ENCODE measurements at regions not wholly inside any gene's neighbourhood (a gene's known extent, or its start where the extent isn't known, plus 50 kb on each side); places are given as distances from the start of the nearest gene placed in this dataset.
A peak's percentile ranks its signal among the peaks of the same experiment; 100 is the strongest.

DNA sequence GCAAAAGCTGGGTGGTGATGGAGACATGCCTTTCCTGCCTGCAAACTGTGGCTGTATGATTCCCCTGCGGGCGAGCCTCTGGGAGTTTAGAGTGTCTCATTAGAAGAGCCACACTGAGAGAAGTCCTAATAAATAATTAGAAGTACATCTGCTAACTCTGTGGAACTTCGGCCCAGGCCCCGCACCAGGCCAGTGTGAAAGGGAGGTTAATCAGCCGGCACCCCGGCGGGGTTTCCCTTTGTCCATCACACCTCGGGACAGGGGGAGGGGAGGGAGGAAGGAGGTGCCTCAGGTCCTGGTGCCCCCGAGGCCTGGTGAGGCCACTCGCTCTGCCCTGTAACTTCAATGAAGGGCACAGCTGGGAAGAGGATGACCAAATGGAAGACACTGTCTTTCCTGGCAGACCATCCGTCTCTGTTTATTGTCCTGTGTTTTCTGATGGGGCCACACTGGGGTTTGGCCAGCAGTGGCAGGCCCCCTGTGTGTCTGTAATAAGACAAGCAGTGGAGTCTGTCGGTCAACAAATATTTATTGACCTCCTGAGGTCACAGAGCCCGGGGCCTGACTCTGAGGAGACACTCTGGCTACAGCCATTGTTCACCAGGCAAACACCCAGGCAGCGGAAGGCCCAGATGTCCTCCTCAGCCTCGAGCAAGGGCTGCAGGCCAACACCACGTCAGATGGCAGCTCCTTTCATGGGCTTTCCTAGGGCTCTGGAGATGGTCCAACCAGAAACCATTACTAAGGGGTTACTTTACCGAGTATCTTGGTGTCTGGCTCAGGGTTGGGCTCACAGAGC lies 267.5 kb upstream of the RAB4A start (continued):
- peak; percentile 82 for TF ChIP-seq NR2C2 (CRISPR knock-in tag; IDR thresholded peaks at IDR 0.05; ENCODE audit: borderline replicate concordance)
- TF ChIP-seq RBM22 (optimal IDR thresholded peaks at IDR 0.05; ENCODE audit: low read length) = no peak
- TF ChIP-seq ZBTB49 (CRISPR knock-in tag; IDR thresholded peaks at IDR 0.05; ENCODE audit: borderline replicate concordance) = no peak
- TF ChIP-seq U2AF2 (IDR thresholded peaks at IDR 0.05; ENCODE audit: low read depth, low read length) = no peak
- TF ChIP-seq ELF3 (CRISPR knock-in tag; IDR thresholded peaks at IDR 0.05) = peak; percentile 24; the same call in 1 of the 2 replicates
- TF ChIP-seq ZFP90 (CRISPR knock-in tag; IDR thresholded peaks at IDR 0.05; ENCODE audit: borderline replicate concordance) = no peak
- no peak for TF ChIP-seq RAD51 (IDR thresholded peaks at IDR 0.05; ENCODE audit: borderline replicate concordance)
- TF ChIP-seq, protein P1, sequence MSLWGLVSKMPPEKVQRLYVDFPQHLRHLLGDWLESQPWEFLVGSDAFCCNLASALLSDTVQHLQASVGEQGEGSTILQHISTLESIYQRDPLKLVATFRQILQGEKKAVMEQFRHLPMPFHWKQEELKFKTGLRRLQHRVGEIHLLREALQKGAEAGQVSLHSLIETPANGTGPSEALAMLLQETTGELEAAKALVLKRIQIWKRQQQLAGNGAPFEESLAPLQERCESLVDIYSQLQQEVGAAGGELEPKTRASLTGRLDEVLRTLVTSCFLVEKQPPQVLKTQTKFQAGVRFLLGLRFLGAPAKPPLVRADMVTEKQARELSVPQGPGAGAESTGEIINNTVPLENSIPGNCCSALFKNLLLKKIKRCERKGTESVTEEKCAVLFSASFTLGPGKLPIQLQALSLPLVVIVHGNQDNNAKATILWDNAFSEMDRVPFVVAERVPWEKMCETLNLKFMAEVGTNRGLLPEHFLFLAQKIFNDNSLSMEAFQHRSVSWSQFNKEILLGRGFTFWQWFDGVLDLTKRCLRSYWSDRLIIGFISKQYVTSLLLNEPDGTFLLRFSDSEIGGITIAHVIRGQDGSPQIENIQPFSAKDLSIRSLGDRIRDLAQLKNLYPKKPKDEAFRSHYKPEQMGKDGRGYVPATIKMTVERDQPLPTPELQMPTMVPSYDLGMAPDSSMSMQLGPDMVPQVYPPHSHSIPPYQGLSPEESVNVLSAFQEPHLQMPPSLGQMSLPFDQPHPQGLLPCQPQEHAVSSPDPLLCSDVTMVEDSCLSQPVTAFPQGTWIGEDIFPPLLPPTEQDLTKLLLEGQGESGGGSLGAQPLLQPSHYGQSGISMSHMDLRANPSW (CRISPR knock-in tag; IDR thresholded peaks at IDR 0.05; ENCODE audit: borderline replicate concordance) = no peak
- no peak for TF ChIP-seq ZNF496 (CRISPR knock-in tag; IDR thresholded peaks at IDR 0.05; ENCODE audit: insufficient replicate concordance)
- no peak for TF ChIP-seq THAP8 (CRISPR knock-in tag; IDR thresholded peaks at IDR 0.05; ENCODE audit: borderline replicate concordance)
- TF ChIP-seq ZSCAN22 (CRISPR knock-in tag; IDR thresholded peaks at IDR 0.05) = no peak
- no peak for TF ChIP-seq PAWR (CRISPR knock-in tag; IDR thresholded peaks at IDR 0.05; ENCODE audit: borderline replicate concordance)
- TF ChIP-seq POGZ (CRISPR knock-in tag; IDR thresholded peaks at IDR 0.05) = peak; percentile 21; the same call in 1 of the 2 replicates
- TF ChIP-seq, protein P2, sequence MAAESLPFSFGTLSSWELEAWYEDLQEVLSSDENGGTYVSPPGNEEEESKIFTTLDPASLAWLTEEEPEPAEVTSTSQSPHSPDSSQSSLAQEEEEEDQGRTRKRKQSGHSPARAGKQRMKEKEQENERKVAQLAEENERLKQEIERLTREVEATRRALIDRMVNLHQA (CRISPR knock-in tag; IDR thresholded peaks at IDR 0.05) = no peak
- TF ChIP-seq PAX8 (CRISPR knock-in tag; IDR thresholded peaks at IDR 0.05; ENCODE audit: borderline replicate concordance) = no peak
- no peak for TF ChIP-seq SMARCC2 (IDR thresholded peaks at IDR 0.05)
- TF ChIP-seq, protein P3, sequence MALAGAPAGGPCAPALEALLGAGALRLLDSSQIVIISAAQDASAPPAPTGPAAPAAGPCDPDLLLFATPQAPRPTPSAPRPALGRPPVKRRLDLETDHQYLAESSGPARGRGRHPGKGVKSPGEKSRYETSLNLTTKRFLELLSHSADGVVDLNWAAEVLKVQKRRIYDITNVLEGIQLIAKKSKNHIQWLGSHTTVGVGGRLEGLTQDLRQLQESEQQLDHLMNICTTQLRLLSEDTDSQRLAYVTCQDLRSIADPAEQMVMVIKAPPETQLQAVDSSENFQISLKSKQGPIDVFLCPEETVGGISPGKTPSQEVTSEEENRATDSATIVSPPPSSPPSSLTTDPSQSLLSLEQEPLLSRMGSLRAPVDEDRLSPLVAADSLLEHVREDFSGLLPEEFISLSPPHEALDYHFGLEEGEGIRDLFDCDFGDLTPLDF (CRISPR knock-in tag; IDR thresholded peaks at IDR 0.05) = no peak
- TF ChIP-seq, protein P4, sequence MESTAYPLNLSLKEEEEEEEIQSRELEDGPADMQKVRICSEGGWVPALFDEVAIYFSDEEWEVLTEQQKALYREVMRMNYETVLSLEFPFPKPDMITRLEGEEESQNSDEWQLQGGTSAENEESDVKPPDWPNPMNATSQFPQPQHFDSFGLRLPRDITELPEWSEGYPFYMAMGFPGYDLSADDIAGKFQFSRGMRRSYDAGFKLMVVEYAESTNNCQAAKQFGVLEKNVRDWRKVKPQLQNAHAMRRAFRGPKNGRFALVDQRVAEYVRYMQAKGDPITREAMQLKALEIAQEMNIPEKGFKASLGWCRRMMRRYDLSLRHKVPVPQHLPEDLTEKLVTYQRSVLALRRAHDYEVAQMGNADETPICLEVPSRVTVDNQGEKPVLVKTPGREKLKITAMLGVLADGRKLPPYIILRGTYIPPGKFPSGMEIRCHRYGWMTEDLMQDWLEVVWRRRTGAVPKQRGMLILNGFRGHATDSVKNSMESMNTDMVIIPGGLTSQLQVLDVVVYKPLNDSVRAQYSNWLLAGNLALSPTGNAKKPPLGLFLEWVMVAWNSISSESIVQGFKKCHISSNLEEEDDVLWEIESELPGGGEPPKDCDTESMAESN (CRISPR knock-in tag; conservative IDR thresholded peaks at IDR 0.05) = no peak; the same call in 1 of the 2 replicates
- TF ChIP-seq GATAD2A (CRISPR knock-in tag; IDR thresholded peaks at IDR 0.05) = peak; percentile 94
- peak; percentile 8; the same call in 1 of the 2 replicates for TF ChIP-seq ZNF644 (CRISPR knock-in tag; IDR thresholded peaks at IDR 0.05; ENCODE audit: low read depth)
- TF ChIP-seq HDAC1 (CRISPR knock-in tag; IDR thresholded peaks at IDR 0.05) = peak; percentile 63; the same call in 1 of the 2 replicates

Data from HepG2 (cell line).